SK-N-SH (cell line): ENCODE measurements at regions not wholly inside any gene's neighbourhood (a gene's known extent, or its start where the extent isn't known, plus 50 kb on each side); places are given as distances from the start of the nearest gene placed in this dataset.

Experiments
- CTCF ChIP-seq: fragments of 200-600 bp; sonication (generic); IDR thresholded peaks from 2 replicates; pipeline ENCODE4 v1.6.1; 2017; ENCODE audit warnings: antibody characterized with exemption, mild to moderate bottlenecking, moderate library complexity
- FOXJ3 ChIP-seq: sonication (generic); formaldehyde crosslinking; IDR thresholded peaks from 2 replicates; pipeline ENCODE4 v1.5.1; 2020; ENCODE audit warnings: mild to moderate bottlenecking, missing genetic modification reagents
- TAF1 ChIP-seq: IDR thresholded peaks from 2 replicates; pipeline ENCODE4 v1.6.1; 2012; ENCODE audit warnings: low read depth, mild to moderate bottlenecking, low read length, moderate library complexity, borderline replicate concordance

- TF ChIP-seq CTCF (no peak), FOXJ3 (no peak), TAF1 (no peak)
These were observed 168.7 kb upstream of the RPS23 start for GRCh38 chr5:82446809-82447208.
